CD8-positive, alpha-beta memory T cell (primary cell): ENCODE measurements at regions not wholly inside any gene's neighbourhood (a gene's known extent, or its start where the extent isn't known, plus 50 kb on each side); places are given as distances from the start of the nearest gene placed in this dataset.

ENCODE experiments used
- CTCF ChIA-PET: fragments of 350-600 bp; sonication (Branson Sonifier 250); formaldehyde crosslinking; loops from one replicate; lab custom pipeline; 2021; ENCODE audit warnings: antibody characterized with exemption; lab: Charles Lee
- POLR2A ChIA-PET: fragments of 350-600 bp; sonication (Branson Sonifier 250); formaldehyde crosslinking; loops from one replicate; lab custom pipeline; 2021; ENCODE audit warnings: antibody characterized with exemption; lab: Charles Lee
- DNase-seq, 5 donors: peaks; one replicate each; pipeline versions ENCODE4 v3.0.0 to v3.0.0-alpha.2; 2020 to 2022; ENCODE audit warnings: mixed read lengths in 1 of 5
- H3K27ac ChIP-seq: one replicate; pipeline ENCODE4 v1.7.0; 2013; ENCODE audit warnings: low read depth, mild to moderate bottlenecking, low read length, moderate library complexity
- H3K27me3 ChIP-seq: 2 replicates; pipeline ENCODE4 v1.7.0; 2013; ENCODE audit warnings: low read length, mild to moderate bottlenecking; ENCODE audit not compliant: insufficient read depth, poor library complexity, severe bottlenecking
- H3K36me3 ChIP-seq: 2 replicates; pipeline ENCODE4 v1.7.0; 2013; ENCODE audit warnings: mild to moderate bottlenecking, low read length, moderate library complexity; ENCODE audit not compliant: insufficient read depth
- H3K4me1 ChIP-seq: 2 replicates; pipeline ENCODE4 v1.7.0; 2013; ENCODE audit warnings: mild to moderate bottlenecking, low read length, moderate library complexity; ENCODE audit not compliant: insufficient read depth
- H3K4me3 ChIP-seq: 2 replicates; pipeline ENCODE4 v1.7.0; 2013; ENCODE audit warnings: mild to moderate bottlenecking, low read length
- H3K9me3 ChIP-seq: 2 replicates; pipeline ENCODE4 v1.7.0; 2013; ENCODE audit warnings: mild to moderate bottlenecking, low read length
- H3K27ac Mint-ChIP-seq, 8 donors: one replicate each; pipeline ENCODE4 v1.8.0; 2020 to 2021; ENCODE audit warnings: mixed read lengths in 8 of 8, mild to moderate bottlenecking in 6 of 8, inconsistent platforms in 3 of 8, moderate library complexity in 3 of 8
- H3K27me3 Mint-ChIP-seq, 2 donors: one replicate each; pipeline ENCODE4 v1.8.0; 2020 to 2021; ENCODE audit warnings: mixed read lengths in 2 of 2, mild to moderate bottlenecking in 1 of 2, moderate library complexity in 1 of 2
- H3K36me3 Mint-ChIP-seq, 3 donors: one replicate each; pipeline ENCODE4 v1.8.0; 2020 to 2021; ENCODE audit warnings: mixed read lengths in 3 of 3, inconsistent platforms in 1 of 3, mild to moderate bottlenecking in 1 of 3
- H3K4me1 Mint-ChIP-seq, 3 donors: one replicate each; pipeline ENCODE4 v1.8.0; 2020 to 2021; ENCODE audit warnings: mixed read lengths in 3 of 3, inconsistent platforms in 1 of 3, mild to moderate bottlenecking in 1 of 3
- H3K4me3 Mint-ChIP-seq, 7 donors: one replicate each; pipeline ENCODE4 v1.8.0; 2020 to 2021; ENCODE audit warnings: mixed read lengths in 7 of 7, mild to moderate bottlenecking in 6 of 7, moderate library complexity in 4 of 7, inconsistent platforms in 2 of 7
- H3K9me3 Mint-ChIP-seq, 5 donors: one replicate each; pipeline ENCODE4 v1.8.0; 2020 to 2022; ENCODE audit warnings: mixed read lengths in 5 of 5, mild to moderate bottlenecking in 3 of 5, moderate library complexity in 2 of 5, inconsistent platforms in 1 of 5

DNA sequence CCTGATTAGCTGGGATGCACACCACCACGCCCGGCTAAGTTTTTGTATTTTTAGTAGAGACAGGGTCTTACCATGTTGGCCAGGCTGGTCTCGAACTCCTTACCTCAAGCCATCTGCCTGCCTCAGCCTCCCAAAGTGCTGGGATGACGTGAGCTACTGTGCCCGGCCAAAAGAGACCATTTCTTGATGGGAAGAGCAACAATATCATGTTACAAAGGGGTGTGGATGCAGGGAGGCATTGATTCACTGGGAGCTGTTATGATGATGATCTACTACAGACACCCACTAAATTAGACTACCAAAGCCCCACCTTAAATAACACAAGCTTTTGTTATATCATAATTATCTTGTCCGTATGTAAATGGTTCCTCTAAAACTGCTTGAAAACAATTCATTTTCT lies 81.4 kb upstream of the PSMD7 start:
- no peaks in the 10 kb centered on the region for H3K36me3 Mint-ChIP-seq
- H3K27me3 Mint-ChIP-seq = peaks cover 4 to 13% of the 10 kb centered on the region in 2 donors
- no peak overlapping the region for H3K27ac ChIP-seq
- no peak for DNase-seq
- no peaks in the 10 kb centered on the region for H3K36me3 ChIP-seq
- no peak overlapping the region for H3K27ac Mint-ChIP-seq
- no peak overlapping the region for H3K4me3 ChIP-seq
- ChIA-PET CTCF (no interaction called here), POLR2A (no interaction called here)
- no peak overlapping the region for H3K4me3 Mint-ChIP-seq
- H3K9me3 Mint-ChIP-seq = peaks cover 0 to 3% (median 0%) of the 10 kb centered on the region in 5 donors
- H3K4me1 ChIP-seq = no peaks in the 10 kb centered on the region
- no peaks in the 10 kb centered on the region for H3K4me1 Mint-ChIP-seq
- H3K9me3 ChIP-seq = no peaks in the 10 kb centered on the region
- H3K27me3 ChIP-seq = no peaks in the 10 kb centered on the region

DNA sequence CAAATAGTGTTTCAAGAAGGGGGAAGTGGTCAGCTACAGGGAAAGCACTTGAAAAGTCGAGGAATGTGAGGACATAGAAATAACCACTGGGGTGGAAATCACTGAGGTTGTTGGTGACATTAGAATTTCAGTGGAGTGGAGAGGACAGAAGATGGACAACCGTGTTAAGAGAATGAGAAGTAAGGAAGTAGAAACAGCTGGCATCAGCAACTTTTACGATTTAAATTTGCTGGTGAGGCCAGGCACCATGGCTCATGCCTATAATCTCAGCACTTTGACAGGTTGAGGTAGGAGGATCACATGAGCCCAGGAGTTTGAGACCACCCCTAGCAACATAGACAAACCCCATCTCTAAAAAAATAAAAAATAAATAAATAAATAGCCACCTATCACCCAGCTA lies 83.2 kb upstream of the PSMD7 start:
- H3K4me1 Mint-ChIP-seq = no peaks in the 10 kb centered on the region
- Histone ChIP-seq H3K9me3 (no peaks in the 10 kb centered on the region), H3K4me3 (no peak overlapping the region), H3K27me3 (no peaks in the 10 kb centered on the region), H3K4me1 (no peaks in the 10 kb centered on the region), H3K36me3 (no peaks in the 10 kb centered on the region), H3K27ac (no peak overlapping the region)
- no peak overlapping the region for H3K4me3 Mint-ChIP-seq
- peaks cover 1 to 9% of the 10 kb centered on the region in 2 donors for H3K27me3 Mint-ChIP-seq
- no peaks in the 10 kb centered on the region for H3K36me3 Mint-ChIP-seq
- CTCF ChIA-PET = no interaction called here
- no peak overlapping the region for H3K27ac Mint-ChIP-seq
- POLR2A ChIA-PET = no interaction called here
- H3K9me3 Mint-ChIP-seq = peaks cover 0 to 3% (median 0%) of the 10 kb centered on the region in 5 donors
- DNase-seq = no peak

DNA sequence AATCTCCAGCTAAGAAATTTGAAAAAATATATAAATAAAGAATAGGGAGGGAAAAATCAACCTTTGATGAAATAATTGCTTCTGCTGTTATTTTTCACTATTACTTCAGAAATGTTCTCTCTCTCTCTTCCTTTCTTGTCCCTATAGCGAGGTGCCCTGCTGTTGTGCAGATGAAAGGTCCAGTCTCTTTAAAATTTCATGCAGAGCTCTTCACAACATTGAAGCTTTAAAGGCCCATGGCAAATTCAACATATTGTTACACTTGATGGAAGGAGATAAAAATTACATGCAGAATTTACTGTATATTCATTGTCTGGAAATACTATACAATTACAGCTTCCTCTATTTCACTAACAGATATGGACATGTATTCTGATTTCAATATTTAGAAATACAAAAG lies 86.4 kb upstream of the PSMD7 start:
- CTCF ChIA-PET = no interaction called here
- Mint-ChIP-seq H3K36me3 (no peaks in the 10 kb centered on the region), H3K9me3 (peaks cover 0 to 3% (median 0%) of the 10 kb centered on the region in 5 donors), H3K27me3 (peaks cover 1 to 7% of the 10 kb centered on the region in 2 donors), H3K4me3 (no peak overlapping the region), H3K27ac (no peak overlapping the region), H3K4me1 (no peaks in the 10 kb centered on the region)
- no peaks in the 10 kb centered on the region for H3K27me3 ChIP-seq
- H3K4me1 ChIP-seq = no peaks in the 10 kb centered on the region
- H3K36me3 ChIP-seq = no peaks in the 10 kb centered on the region
- no peaks in the 10 kb centered on the region for H3K9me3 ChIP-seq
- no peak overlapping the region for H3K27ac ChIP-seq
- no peak for DNase-seq
- no peak overlapping the region for H3K4me3 ChIP-seq
- POLR2A ChIA-PET = no interaction called here

DNA sequence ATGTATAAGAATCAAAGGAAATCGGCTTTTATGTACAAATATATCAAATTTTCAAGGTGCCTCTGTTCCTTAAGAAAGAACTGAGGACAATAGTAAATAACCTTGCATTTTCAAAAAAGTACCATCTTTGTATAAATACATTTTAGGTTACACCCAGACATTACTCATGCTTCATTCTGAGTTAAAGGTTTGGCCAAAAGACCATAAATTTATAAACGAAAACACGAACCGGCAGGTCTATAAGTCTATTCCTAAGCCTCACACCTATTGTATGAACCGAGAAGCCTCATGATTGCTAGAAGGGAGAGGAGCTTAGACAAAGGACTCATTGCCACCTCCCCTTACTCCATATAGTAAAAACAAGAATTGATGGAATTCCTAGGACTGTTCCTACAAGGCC lies 94.6 kb upstream of the PSMD7 start:
- no peaks in the 10 kb centered on the region for H3K4me1 Mint-ChIP-seq
- Histone ChIP-seq H3K4me1 (no peaks in the 10 kb centered on the region), H3K27ac (no peak overlapping the region), H3K9me3 (no peaks in the 10 kb centered on the region), H3K4me3 (no peak overlapping the region), H3K27me3 (no peaks in the 10 kb centered on the region), H3K36me3 (no peaks in the 10 kb centered on the region)
- no peak overlapping the region for H3K27ac Mint-ChIP-seq
- H3K9me3 Mint-ChIP-seq = no peaks in the 10 kb centered on the region
- no peaks in the 10 kb centered on the region for H3K36me3 Mint-ChIP-seq
- CTCF ChIA-PET = no interaction called here
- H3K4me3 Mint-ChIP-seq = no peak overlapping the region
- no peak for DNase-seq
- POLR2A ChIA-PET = no interaction called here
- peaks cover 9 to 20% of the 10 kb centered on the region in 2 donors for H3K27me3 Mint-ChIP-seq

DNA sequence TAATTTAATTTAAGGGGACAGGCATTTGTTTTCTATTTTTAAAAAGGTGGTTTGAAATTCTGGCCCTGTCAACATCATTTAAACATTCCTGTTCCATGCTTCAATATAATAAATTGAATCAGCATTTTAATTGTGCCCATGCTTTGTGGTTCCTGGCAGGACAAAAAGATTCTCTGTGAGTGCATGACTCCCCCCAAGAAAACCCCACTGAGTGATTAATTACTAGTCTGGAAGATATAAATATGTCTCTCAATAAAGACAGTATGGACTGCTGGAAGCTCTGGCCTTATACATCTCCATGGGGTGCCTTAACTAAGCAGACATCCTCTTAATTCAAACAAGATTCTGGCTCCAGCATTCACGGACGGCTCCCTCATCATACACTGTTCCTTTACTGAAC lies 95.0 kb upstream of the PSMD7 start:
- Mint-ChIP-seq H3K27ac (no peak overlapping the region), H3K36me3 (no peaks in the 10 kb centered on the region), H3K27me3 (peaks cover 9 to 20% of the 10 kb centered on the region in 2 donors), H3K4me1 (no peaks in the 10 kb centered on the region), H3K9me3 (no peaks in the 10 kb centered on the region), H3K4me3 (no peak overlapping the region)
- Histone ChIP-seq H3K4me1 (no peaks in the 10 kb centered on the region), H3K9me3 (no peaks in the 10 kb centered on the region), H3K27ac (no peak overlapping the region), H3K27me3 (no peaks in the 10 kb centered on the region), H3K36me3 (no peaks in the 10 kb centered on the region), H3K4me3 (no peak overlapping the region)
- ChIA-PET CTCF (no interaction called here), POLR2A (no interaction called here)
- no peak for DNase-seq

DNA sequence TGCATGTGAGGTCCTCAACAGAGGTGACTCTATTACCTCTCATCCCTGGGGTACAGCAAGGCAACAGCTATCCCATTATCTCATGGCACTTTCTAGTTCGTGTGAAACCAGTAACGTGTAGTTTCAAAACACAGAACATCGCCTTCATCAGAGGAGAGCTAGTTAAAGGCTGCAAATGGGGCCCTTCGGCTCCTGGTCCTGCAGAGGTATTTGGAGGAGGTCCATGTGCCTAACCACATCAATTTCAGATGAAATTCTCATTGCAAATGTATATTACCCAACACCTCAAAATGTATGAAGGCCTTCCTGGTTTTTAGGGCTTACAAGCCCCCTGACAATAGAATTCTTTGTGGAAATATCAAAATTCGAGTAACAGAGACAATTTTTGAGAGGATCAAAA lies 95.7 kb upstream of the PSMD7 start:
- H3K27me3 Mint-ChIP-seq = peaks cover 9 to 24% of the 10 kb centered on the region in 2 donors
- no peaks in the 10 kb centered on the region for H3K36me3 ChIP-seq
- no peak overlapping the region for H3K27ac Mint-ChIP-seq
- no peaks in the 10 kb centered on the region for H3K9me3 ChIP-seq
- H3K27me3 ChIP-seq = no peaks in the 10 kb centered on the region
- H3K4me3 Mint-ChIP-seq = no peak overlapping the region
- POLR2A ChIA-PET = no interaction called here
- H3K4me1 Mint-ChIP-seq = no peaks in the 10 kb centered on the region
- no peak overlapping the region for H3K4me3 ChIP-seq
- DNase-seq = no peak
- no peaks in the 10 kb centered on the region for H3K36me3 Mint-ChIP-seq
- H3K4me1 ChIP-seq = no peaks in the 10 kb centered on the region
- H3K9me3 Mint-ChIP-seq = no peaks in the 10 kb centered on the region
- CTCF ChIA-PET = no interaction called here
- H3K27ac ChIP-seq = no peak overlapping the region

DNA sequence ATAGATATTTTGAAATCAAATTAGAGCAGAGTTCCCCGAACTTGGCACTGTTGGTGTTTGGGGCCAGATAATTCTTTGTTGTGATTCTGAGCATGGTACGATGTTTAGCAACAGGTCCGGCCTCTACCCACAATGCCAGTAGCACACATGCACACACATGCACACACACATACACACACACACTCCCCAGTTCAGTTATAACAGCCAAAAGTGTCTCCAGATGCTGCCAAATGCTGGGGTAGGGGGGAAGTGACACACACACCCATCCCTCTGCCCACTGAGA lies 96.8 kb upstream of the PSMD7 start:
- Histone ChIP-seq H3K4me3 (no peak overlapping the region), H3K27me3 (no peaks in the 10 kb centered on the region), H3K27ac (no peak overlapping the region), H3K9me3 (no peaks in the 10 kb centered on the region), H3K4me1 (no peaks in the 10 kb centered on the region), H3K36me3 (no peaks in the 10 kb centered on the region)
- Mint-ChIP-seq H3K27me3 (peaks cover 13 to 28% of the 10 kb centered on the region in 2 donors), H3K4me3 (no peak overlapping the region), H3K27ac (no peak overlapping the region), H3K36me3 (no peaks in the 10 kb centered on the region), H3K4me1 (no peaks in the 10 kb centered on the region), H3K9me3 (no peaks in the 10 kb centered on the region)
- ChIA-PET POLR2A (no interaction called here), CTCF (no interaction called here)
- no peak for DNase-seq

DNA sequence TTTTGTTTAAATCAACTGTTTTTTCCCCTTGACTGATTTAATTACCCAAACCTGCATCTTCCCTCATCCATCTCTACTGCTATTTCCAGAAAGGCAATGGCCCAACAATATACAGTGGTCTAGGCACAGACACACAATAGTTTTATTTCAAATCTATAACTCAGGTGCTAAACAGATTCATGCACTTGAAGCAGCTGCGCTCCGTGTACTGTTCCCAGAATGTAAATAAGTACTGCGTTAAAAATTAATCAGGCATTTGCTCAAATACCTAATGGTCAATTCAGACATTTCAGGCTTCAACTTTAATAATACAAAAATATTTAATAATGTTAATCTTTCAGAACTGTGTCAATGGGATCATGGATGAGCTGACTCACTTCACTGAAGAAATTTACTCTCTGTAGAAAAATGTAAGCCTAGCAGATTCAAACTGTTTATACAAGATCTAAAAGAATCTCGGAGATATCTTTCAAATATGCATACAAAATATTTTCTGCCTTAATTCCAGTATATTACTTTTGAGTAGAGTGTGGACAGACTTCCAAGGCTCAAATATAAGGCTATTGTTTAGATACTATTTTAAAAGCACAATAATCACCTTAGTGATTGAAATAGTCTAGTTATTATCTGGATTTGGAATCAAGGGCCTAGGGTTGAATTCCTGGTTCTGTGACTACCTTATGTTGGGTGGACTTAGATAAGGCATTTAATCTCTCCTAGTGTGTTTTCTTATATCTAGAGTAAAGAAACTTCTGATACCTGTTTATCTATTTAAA lies 97.4 kb upstream of the PSMD7 start:
- CTCF ChIA-PET = no interaction called here
- no peak overlapping the region for H3K4me3 Mint-ChIP-seq
- H3K27ac Mint-ChIP-seq = no peak overlapping the region
- no peaks in the 10 kb centered on the region for H3K36me3 Mint-ChIP-seq
- H3K9me3 ChIP-seq = no peaks in the 10 kb centered on the region
- H3K27me3 ChIP-seq = no peaks in the 10 kb centered on the region
- no peak overlapping the region for H3K4me3 ChIP-seq
- no peak overlapping the region for H3K27ac ChIP-seq
- no peaks in the 10 kb centered on the region for H3K9me3 Mint-ChIP-seq
- POLR2A ChIA-PET = no interaction called here
- no peaks in the 10 kb centered on the region for H3K4me1 ChIP-seq
- H3K27me3 Mint-ChIP-seq = peaks cover 13 to 28% of the 10 kb centered on the region in 2 donors
- DNase-seq = no peak
- H3K36me3 ChIP-seq = no peaks in the 10 kb centered on the region
- no peaks in the 10 kb centered on the region for H3K4me1 Mint-ChIP-seq
